DOHH2 (cell line): ENCODE measurements at regions not wholly inside any gene's neighbourhood (a gene's known extent, or its start where the extent isn't known, plus 50 kb on each side); places are given as distances from the start of the nearest gene placed in this dataset.

Experiments
- H3F3A ChIP-seq: fragments of 200-600 bp; sonication (generic), shearing (Covaris generic); 2 replicates; pipeline ENCODE4 v1.6.0; 2016; ENCODE audit warnings: antibody characterized with exemption, mild to moderate bottlenecking; ENCODE audit not compliant: control insufficient read depth, insufficient read depth
- H3K27ac ChIP-seq: fragments of 200-600 bp; sonication (generic); 2 replicates; pipeline ENCODE4 v1.5.1; 2014; ENCODE audit warnings: low read depth, mild to moderate bottlenecking, low read length, moderate library complexity
- H3K27me3 ChIP-seq: fragments of 200-600 bp; sonication (generic); 2 replicates; pipeline ENCODE4 v1.6.1; 2014; ENCODE audit warnings: mild to moderate bottlenecking, low read length, mixed read lengths; ENCODE audit not compliant: control insufficient read depth
- H3K36me3 ChIP-seq: fragments of 200-600 bp; sonication (generic); 2 replicates; pipeline ENCODE4 v1.6.1; 2014; ENCODE audit warnings: mild to moderate bottlenecking, low read length, moderate library complexity, mixed read lengths; ENCODE audit not compliant: control insufficient read depth
- H3K4me1 ChIP-seq: fragments of 200-600 bp; sonication (generic); 2 replicates; pipeline ENCODE4 v1.6.1; 2014; ENCODE audit warnings: mild to moderate bottlenecking, low read length, mixed read lengths; ENCODE audit not compliant: control insufficient read depth
- H3K4me2 ChIP-seq: fragments of 200-600 bp; sonication (generic); 2 replicates; pipeline ENCODE4 v1.6.0; 2014; ENCODE audit warnings: mild to moderate bottlenecking, low read length, moderate library complexity
- H3K4me3 ChIP-seq: fragments of 200-600 bp; sonication (generic); 2 replicates; pipeline ENCODE4 v1.5.1; 2014; ENCODE audit warnings: mild to moderate bottlenecking, low read length, mixed read lengths
- H3K79me2 ChIP-seq: fragments of 200-600 bp; sonication (generic); 2 replicates; pipeline ENCODE4 v1.6.1; 2014; ENCODE audit warnings: mild to moderate bottlenecking, low read length, mixed read lengths; ENCODE audit not compliant: control insufficient read depth
- H3K9me2 ChIP-seq: fragments of 200-600 bp; sonication (generic); replicated peaks from 2 replicates; pipeline ENCODE4 v1.6.1; 2014; ENCODE audit warnings: mild to moderate bottlenecking, low read length, mixed read lengths; ENCODE audit not compliant: control insufficient read depth
- H3K9me3 ChIP-seq: fragments of 200-600 bp; sonication (generic); 2 replicates; pipeline ENCODE4 v1.6.1; 2014; ENCODE audit warnings: antibody characterized with exemption, low read length, mixed read lengths; ENCODE audit not compliant: control insufficient read depth, insufficient read depth
- H4K20me1 ChIP-seq: fragments of 200-600 bp; sonication (generic); 2 replicates; pipeline ENCODE4 v1.6.0; 2014; ENCODE audit warnings: low read depth, mild to moderate bottlenecking, antibody characterized with exemption, low read length, moderate library complexity; ENCODE audit not compliant: control insufficient read depth, insufficient read depth
- CTCF ChIP-seq: fragments of 200-600 bp; sonication (generic); IDR thresholded peaks from one replicate; pipeline ENCODE4 v1.5.1; 2014; ENCODE audit warnings: antibody characterized with exemption, mild to moderate bottlenecking, low read depth, low read length; ENCODE audit not compliant: poor library complexity, severe bottlenecking
- EZH2phosphoT487 ChIP-seq: fragments of 200-600 bp; sonication (generic); IDR thresholded peaks from 2 replicates; pipeline ENCODE4 v1.6.1; 2017; ENCODE audit warnings: borderline replicate concordance, mild to moderate bottlenecking, antibody characterized with exemption, low read length, moderate library complexity, mixed read lengths

- H3F3A ChIP-seq: no peaks in the 10 kb centered on the region
- H3K36me3 ChIP-seq: no peaks in the 10 kb centered on the region
- H4K20me1 ChIP-seq: no peaks in the 10 kb centered on the region
- no peaks in the 10 kb centered on the region; the same call in 1 of the 2 replicates for H3K9me3 ChIP-seq
- H3K4me1 ChIP-seq: no peaks in the 10 kb centered on the region
- no peak overlapping the region for H3K4me2 ChIP-seq
- H3K79me2 ChIP-seq: no peaks in the 10 kb centered on the region
- no peaks in the 10 kb centered on the region for H3K27me3 ChIP-seq
- no peaks in the 10 kb centered on the region for H3K9me2 ChIP-seq
- TF ChIP-seq CTCF: no peak
- no peak for TF ChIP-seq EZH2phosphoT487
- no peak overlapping the region for H3K27ac ChIP-seq
- H3K4me3 ChIP-seq: no peak overlapping the region
Observed at GRCh38 chr2:192448881-192449280, 254.1 kb upstream of the TMEFF2 start.

- Histone ChIP-seq H3K36me3 (no peaks in the 10 kb centered on the region), H3K9me3 (no peaks in the 10 kb centered on the region), H3K4me2 (no peak overlapping the region), H3K4me3 (no peak overlapping the region), H3K79me2 (no peaks in the 10 kb centered on the region), H3K27ac (no peak overlapping the region), H4K20me1 (no peaks in the 10 kb centered on the region), H3K4me1 (no peaks in the 10 kb centered on the region), H3K9me2 (no peaks in the 10 kb centered on the region), H3K27me3 (no peaks in the 10 kb centered on the region), H3F3A (no peaks in the 10 kb centered on the region)
- TF ChIP-seq EZH2phosphoT487 (no peak), CTCF (no peak)
Observed at GRCh38 chr2:192444286-192444838, 249.6 kb upstream of the TMEFF2 start.

GRCh38 chr2:192443831-192444230, 249.1 kb upstream of the TMEFF2 start:
- no peaks in the 10 kb centered on the region for H4K20me1 ChIP-seq
- no peak overlapping the region for H3K4me2 ChIP-seq
- H3K27ac ChIP-seq: no peak overlapping the region
- H3K4me1 ChIP-seq: no peaks in the 10 kb centered on the region
- no peak for TF ChIP-seq CTCF
- no peak for TF ChIP-seq EZH2phosphoT487
- no peaks in the 10 kb centered on the region for H3K36me3 ChIP-seq
- no peaks in the 10 kb centered on the region for H3K79me2 ChIP-seq
- H3K9me3 ChIP-seq: no peaks in the 10 kb centered on the region
- no peak overlapping the region for H3K4me3 ChIP-seq
- H3K27me3 ChIP-seq: no peaks in the 10 kb centered on the region
- no peaks in the 10 kb centered on the region for H3K9me2 ChIP-seq
- no peaks in the 10 kb centered on the region for H3F3A ChIP-seq
